OCI-LY7 (cell line): ENCODE measurements at regions not wholly inside any gene's neighbourhood (a gene's known extent, or its start where the extent isn't known, plus 50 kb on each side); places are given as distances from the start of the nearest gene placed in this dataset.
A peak's percentile ranks its signal among the peaks of the same experiment; 100 is the strongest.
"Not testable (repeated sequence)": the region's sequence is repeated elsewhere in the genome, so short reads cannot be mapped to it uniquely, and the experiment has no call there.

Experiments used
- BruUV-seq: library from RNA; stranded (reverse); fragments of 400-500 nt; replicated peaks from 2 replicates; lab custom pipeline; 2021; lab: Mats Ljungman, UMichigan
- CTCF ChIA-PET: fragments of 300-600 bp; sonication (Branson Sonifier 250); formaldehyde crosslinking; loops from one replicate; lab custom pipeline; 2022; ENCODE audit warnings: antibody characterized with exemption; ENCODE audit not compliant: unreplicated experiment; lab: Charles Lee
- POLR2A ChIA-PET: fragments of 300-600 bp; sonication (Branson Sonifier 250); formaldehyde crosslinking; loops from one replicate; lab custom pipeline; 2022; ENCODE audit warnings: antibody characterized with exemption; lab: Charles Lee
- DNase-seq: peaks from one replicate; pipeline ENCODE4 v3.0.0-alpha.2; 2015; ENCODE audit warnings: low spot score
- H2AFZ ChIP-seq: fragments of 200-600 bp; sonication (generic), shearing (Covaris generic); 2 replicates; pipeline ENCODE4 v1.6.1; 2014; ENCODE audit warnings: mild to moderate bottlenecking, antibody characterized with exemption, low read length, moderate library complexity
- H3K27ac ChIP-seq: fragments of 200-600 bp; sonication (generic); 2 replicates; pipeline ENCODE4 v1.5.1; 2014; ENCODE audit warnings: mixed run types, low read depth, mild to moderate bottlenecking, moderate library complexity, low read length, inconsistent platforms; ENCODE audit not compliant: poor library complexity, severe bottlenecking
- H3K36me3 ChIP-seq: fragments of 200-600 bp; sonication (generic); 2 replicates; pipeline ENCODE4 v1.6.1; 2014; ENCODE audit warnings: mild to moderate bottlenecking, antibody characterized with exemption, low read length, moderate library complexity, mixed read lengths; ENCODE audit not compliant: insufficient read depth
- H3K4me1 ChIP-seq: fragments of 200-600 bp; sonication (generic); 2 replicates; pipeline ENCODE4 v1.5.1; 2014; ENCODE audit warnings: mild to moderate bottlenecking, low read length; ENCODE audit not compliant: insufficient read depth, poor library complexity, severe bottlenecking
- H3K4me2 ChIP-seq: fragments of 200-600 bp; sonication (generic); 2 replicates; pipeline ENCODE4 v1.6.1; 2014; ENCODE audit warnings: mild to moderate bottlenecking, low read length
- H3K4me3 ChIP-seq: fragments of 200-600 bp; sonication (generic); 2 replicates; pipeline ENCODE4 v1.5.1; 2014; ENCODE audit warnings: mild to moderate bottlenecking, low read depth, low read length; ENCODE audit not compliant: poor library complexity, severe bottlenecking
- H3K79me2 ChIP-seq: fragments of 200-600 bp; sonication (generic); 2 replicates; pipeline ENCODE4 v1.6.1; 2016; ENCODE audit warnings: low read depth, mild to moderate bottlenecking, low read length, moderate library complexity, mixed read lengths; ENCODE audit not compliant: insufficient read depth
- H3K9me2 ChIP-seq: fragments of 200-600 bp; sonication (generic); 2 replicates; pipeline ENCODE4 v1.6.1; 2016; ENCODE audit warnings: mild to moderate bottlenecking, low read length, mixed read lengths; ENCODE audit not compliant: insufficient read depth
- H3K9me3 ChIP-seq: fragments of 200-600 bp; sonication (generic); 2 replicates; pipeline ENCODE4 v1.6.1; 2014; ENCODE audit warnings: mild to moderate bottlenecking, mixed run types, low read length, mixed read lengths
- H4K20me1 ChIP-seq: fragments of 200-600 bp; sonication (generic); 2 replicates; pipeline ENCODE4 v1.6.1; 2014; ENCODE audit warnings: mild to moderate bottlenecking, antibody characterized with exemption, low read length, moderate library complexity, mixed read lengths; ENCODE audit not compliant: insufficient read depth
- intact Hi-C: fragments of 100-400 bp; cut with micrococcal nuclease; formaldehyde crosslinking; loops from one replicate; pipeline ENCODE4 v1.10.0; 2022; ENCODE audit not compliant: unreplicated experiment

DNA sequence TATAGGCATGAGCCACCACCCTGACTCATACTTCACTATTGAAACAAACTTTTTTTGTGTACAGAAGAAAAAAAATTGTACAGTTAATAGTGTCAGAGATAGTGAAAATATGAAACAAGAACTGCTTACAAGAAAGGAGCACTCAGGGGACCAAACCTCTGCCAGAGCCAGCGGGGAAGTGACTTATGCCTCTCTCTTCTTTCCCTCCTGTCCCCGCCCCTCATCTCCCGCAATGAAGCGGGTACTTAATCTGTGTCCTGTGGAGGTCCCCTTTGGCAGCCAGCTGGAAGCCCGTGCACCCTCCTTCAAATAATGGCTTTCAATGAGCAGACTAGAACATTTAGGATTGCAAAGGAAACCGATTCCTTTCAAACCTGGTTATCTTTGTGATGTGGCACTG, 51.5 kb downstream of the PPIAL4A start:
- CTCF ChIA-PET, H3K4me2 ChIP-seq, intact Hi-C loops, POLR2A ChIA-PET, DNase-seq, H3K4me3 ChIP-seq, H3K4me1 ChIP-seq, H3K36me3 ChIP-seq, BruUV-seq, H3K9me2 ChIP-seq, H2AFZ ChIP-seq, H3K79me2 ChIP-seq, H3K27ac ChIP-seq, H4K20me1 ChIP-seq, H3K9me3 ChIP-seq: not testable (repeated sequence)

DNA sequence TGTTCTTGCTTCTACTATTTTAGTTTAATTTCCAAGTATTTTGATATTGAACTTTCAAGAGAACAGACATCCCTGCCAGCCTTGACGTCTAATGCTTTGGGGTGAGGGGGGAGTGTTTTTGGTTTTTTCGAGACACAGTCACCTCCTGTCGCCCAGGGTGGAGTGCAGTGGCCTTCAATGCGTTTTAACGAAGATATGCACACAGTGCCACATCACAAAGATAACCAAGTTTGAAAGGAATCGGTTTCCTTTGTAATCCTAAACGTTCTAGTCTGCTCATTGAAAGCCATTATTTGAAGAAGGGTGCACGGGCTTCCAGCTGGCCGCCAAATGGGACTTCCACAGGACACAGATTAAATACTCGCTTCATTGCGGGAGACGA, 52.3 kb downstream of the PPIAL4A start:
- H3K9me3 ChIP-seq, H3K36me3 ChIP-seq, H3K9me2 ChIP-seq, BruUV-seq, H4K20me1 ChIP-seq, intact Hi-C loops, DNase-seq, H3K4me1 ChIP-seq, CTCF ChIA-PET, H3K79me2 ChIP-seq, POLR2A ChIA-PET: not testable (repeated sequence)
- Histone ChIP-seq H3K27ac (peak overlapping the region; percentile 70), H3K4me2 (peak overlapping the region; percentile 94), H2AFZ (peak overlapping the region; percentile 43; the same call in 1 of the 2 replicates), H3K4me3 (peak overlapping the region; percentile 63)

DNA sequence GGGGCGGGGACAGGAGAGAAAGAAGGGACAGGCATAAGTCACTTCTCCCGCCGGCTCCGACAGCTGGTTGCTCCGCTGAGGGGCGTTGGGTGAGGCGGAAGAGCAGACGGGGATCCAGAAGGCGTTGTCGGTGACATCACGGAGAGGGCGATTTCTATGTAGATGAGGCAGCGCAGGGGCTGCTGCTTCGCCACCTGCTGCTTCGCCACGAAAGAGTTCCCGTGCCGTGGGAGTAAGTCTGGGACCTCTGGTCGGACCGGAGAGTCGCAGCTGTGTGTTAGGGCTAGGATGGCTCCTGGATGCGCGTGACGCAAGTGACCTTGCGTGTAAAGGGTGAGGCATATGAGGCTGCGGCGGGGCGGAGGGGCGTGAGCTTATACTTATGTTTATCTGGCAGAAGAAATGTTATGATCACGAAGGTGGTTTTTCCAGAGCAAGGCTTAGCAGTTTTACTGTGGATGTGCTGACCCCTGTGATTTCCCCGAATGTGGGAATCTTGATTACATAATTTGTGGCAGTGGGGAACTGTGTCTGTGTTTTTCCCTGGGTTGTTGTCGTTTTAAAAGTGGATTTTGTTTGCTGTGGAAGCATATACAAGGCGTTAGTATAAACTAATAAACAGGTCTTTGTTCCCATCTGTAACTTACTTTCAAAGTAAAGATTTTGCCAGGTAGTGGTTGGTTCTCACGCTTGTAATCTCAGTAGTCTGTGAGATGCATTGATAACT, 52.8 kb downstream of the PPIAL4A start:
- CTCF ChIA-PET, intact Hi-C loops, H3K36me3 ChIP-seq, H3K9me2 ChIP-seq, H3K79me2 ChIP-seq, H3K9me3 ChIP-seq, POLR2A ChIA-PET, H4K20me1 ChIP-seq, H3K4me1 ChIP-seq: not testable (repeated sequence)
- peak overlapping the region; percentile 94 for H3K4me2 ChIP-seq
- DNase-seq: peak; percentile 85
- peak overlapping the region; percentile 43; the same call in 1 of the 2 replicates for H2AFZ ChIP-seq
- peak overlapping the region; percentile 70 for H3K27ac ChIP-seq
- H3K4me3 ChIP-seq: peak overlapping the region; percentile 63
- TSS peak; percentile 79 for BruUV-seq

DNA sequence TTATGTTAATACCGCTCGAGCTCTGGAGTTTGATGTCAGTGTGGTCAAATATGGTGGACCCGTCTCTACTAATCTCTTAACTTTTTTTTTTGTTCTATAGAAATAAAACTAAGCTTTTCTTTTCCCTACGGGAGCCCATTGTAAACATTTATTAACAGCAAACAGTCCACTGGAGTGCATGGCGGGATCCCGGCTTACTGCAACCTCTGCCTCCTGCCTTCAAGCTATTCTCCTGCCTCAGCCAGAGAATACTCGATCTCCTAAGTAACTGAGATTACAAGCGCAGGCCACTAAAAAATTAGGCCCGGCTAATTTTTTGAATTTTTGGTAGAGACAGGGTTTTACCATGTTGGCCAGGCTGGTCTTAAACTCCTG, 53.4 kb downstream of the PPIAL4A start:
- H3K9me3 ChIP-seq, H3K79me2 ChIP-seq, H3K9me2 ChIP-seq, POLR2A ChIA-PET, H3K36me3 ChIP-seq, H3K4me2 ChIP-seq, H3K4me1 ChIP-seq, intact Hi-C loops, DNase-seq, H2AFZ ChIP-seq, H3K4me3 ChIP-seq, CTCF ChIA-PET, H4K20me1 ChIP-seq, BruUV-seq: not testable (repeated sequence)
- peak overlapping the region; percentile 70 for H3K27ac ChIP-seq

GRCh38 chr1:120944691-120945090, 55.1 kb downstream of the PPIAL4A start:
- H3K4me1 ChIP-seq, H3K27ac ChIP-seq, CTCF ChIA-PET, H2AFZ ChIP-seq, H4K20me1 ChIP-seq, intact Hi-C loops, H3K36me3 ChIP-seq, BruUV-seq, H3K9me3 ChIP-seq, H3K9me2 ChIP-seq, H3K4me3 ChIP-seq, DNase-seq, H3K4me2 ChIP-seq, POLR2A ChIA-PET, H3K79me2 ChIP-seq: not testable (repeated sequence)

GRCh38 chr1:120945122-120945521, 55.6 kb downstream of the PPIAL4A start:
- DNase-seq, H2AFZ ChIP-seq, H3K4me1 ChIP-seq, H3K9me3 ChIP-seq, POLR2A ChIA-PET, H3K4me3 ChIP-seq, H3K27ac ChIP-seq, BruUV-seq, H3K9me2 ChIP-seq, CTCF ChIA-PET, H4K20me1 ChIP-seq, H3K36me3 ChIP-seq, intact Hi-C loops, H3K4me2 ChIP-seq, H3K79me2 ChIP-seq: not testable (repeated sequence)
